Colonic mucosa (tissue), 4 donors: ENCODE measurements at regions not wholly inside any gene's neighbourhood (a gene's known extent, or its start where the extent isn't known, plus 50 kb on each side); places are given as distances from the start of the nearest gene placed in this dataset.

Source experiments
- DNase-seq: peaks from one replicate; pipeline ENCODE4 v3.0.0-alpha.2; 2020
- H3K27ac ChIP-seq: fragments of 200-600 bp; one replicate; pipeline ENCODE4 v1.8.0; 2021
- H3K27me3 ChIP-seq: fragments of 200-600 bp; one replicate; pipeline ENCODE4 v1.8.0; 2021
- H3K36me3 ChIP-seq: fragments of 200-600 bp; one replicate; pipeline ENCODE4 v1.8.0; 2021
- H3K4me1 ChIP-seq: fragments of 200-600 bp; one replicate; pipeline ENCODE4 v1.8.0; 2021; ENCODE audit warnings: mild to moderate bottlenecking
- H3K4me3 ChIP-seq: fragments of 200-600 bp; one replicate; pipeline ENCODE4 v1.8.0; 2021
- H3K9ac ChIP-seq, 2 donors: one replicate each; pipeline ENCODE4 v1.7.0; 2013; ENCODE audit warnings: control low read depth in 2 of 2, low read depth in 2 of 2, low read length in 2 of 2
- H3K9me3 ChIP-seq: fragments of 200-600 bp; one replicate; pipeline ENCODE4 v1.8.0; 2021
- intact Hi-C: fragments of 100-400 bp; cut with DNase I; formaldehyde crosslinking; loops from one replicate; pipeline ENCODE4 v1.14.1; 2022
- TF ChIP-seq, protein P1 (sequence below): fragments of 200-600 bp; IDR thresholded peaks from one replicate; pipeline ENCODE4 v1.8.0; 2022; ENCODE audit warnings: antibody characterized with exemption, mild to moderate bottlenecking
- donor health status: healthy.
- donor health status: DM: no; HTN: no; CAD: no.
- donor health status: DM: no; HTN: no; CAD: no.

DNA sequence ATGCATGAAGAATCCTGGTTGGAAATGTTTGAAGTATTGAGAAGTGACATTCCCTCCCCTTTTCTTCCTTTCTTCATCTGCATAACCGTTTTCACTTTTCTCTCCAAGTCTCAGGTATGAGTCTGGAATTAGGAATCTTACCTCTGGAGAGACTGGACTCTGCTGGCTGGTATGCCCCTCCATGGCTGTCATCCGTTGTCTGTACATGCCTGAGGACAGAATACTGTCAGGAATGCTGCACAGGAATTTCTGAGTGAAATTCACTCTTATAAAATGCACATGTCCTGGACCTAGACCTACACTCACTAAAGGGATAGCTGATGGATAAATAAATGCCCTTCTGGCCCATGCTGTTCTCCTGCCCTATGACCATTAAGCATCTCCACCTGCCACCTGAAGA is 179.5 kb downstream of the MSN start:
- DNase-seq, result no peak
- no peaks in the 10 kb centered on the region for H3K4me1 ChIP-seq
- no peak overlapping the region for H3K27ac ChIP-seq
- no peak overlapping the region for H3K4me3 ChIP-seq
- intact Hi-C loops, result no loop called here
- no peaks in the 10 kb centered on the region for H3K36me3 ChIP-seq
- H3K9ac ChIP-seq, result no peak overlapping the region
- no peaks in the 10 kb centered on the region for H3K27me3 ChIP-seq
- no peaks in the 10 kb centered on the region for H3K9me3 ChIP-seq
- TF ChIP-seq, protein P1, sequence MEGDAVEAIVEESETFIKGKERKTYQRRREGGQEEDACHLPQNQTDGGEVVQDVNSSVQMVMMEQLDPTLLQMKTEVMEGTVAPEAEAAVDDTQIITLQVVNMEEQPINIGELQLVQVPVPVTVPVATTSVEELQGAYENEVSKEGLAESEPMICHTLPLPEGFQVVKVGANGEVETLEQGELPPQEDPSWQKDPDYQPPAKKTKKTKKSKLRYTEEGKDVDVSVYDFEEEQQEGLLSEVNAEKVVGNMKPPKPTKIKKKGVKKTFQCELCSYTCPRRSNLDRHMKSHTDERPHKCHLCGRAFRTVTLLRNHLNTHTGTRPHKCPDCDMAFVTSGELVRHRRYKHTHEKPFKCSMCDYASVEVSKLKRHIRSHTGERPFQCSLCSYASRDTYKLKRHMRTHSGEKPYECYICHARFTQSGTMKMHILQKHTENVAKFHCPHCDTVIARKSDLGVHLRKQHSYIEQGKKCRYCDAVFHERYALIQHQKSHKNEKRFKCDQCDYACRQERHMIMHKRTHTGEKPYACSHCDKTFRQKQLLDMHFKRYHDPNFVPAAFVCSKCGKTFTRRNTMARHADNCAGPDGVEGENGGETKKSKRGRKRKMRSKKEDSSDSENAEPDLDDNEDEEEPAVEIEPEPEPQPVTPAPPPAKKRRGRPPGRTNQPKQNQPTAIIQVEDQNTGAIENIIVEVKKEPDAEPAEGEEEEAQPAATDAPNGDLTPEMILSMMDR, result no peak

DNA sequence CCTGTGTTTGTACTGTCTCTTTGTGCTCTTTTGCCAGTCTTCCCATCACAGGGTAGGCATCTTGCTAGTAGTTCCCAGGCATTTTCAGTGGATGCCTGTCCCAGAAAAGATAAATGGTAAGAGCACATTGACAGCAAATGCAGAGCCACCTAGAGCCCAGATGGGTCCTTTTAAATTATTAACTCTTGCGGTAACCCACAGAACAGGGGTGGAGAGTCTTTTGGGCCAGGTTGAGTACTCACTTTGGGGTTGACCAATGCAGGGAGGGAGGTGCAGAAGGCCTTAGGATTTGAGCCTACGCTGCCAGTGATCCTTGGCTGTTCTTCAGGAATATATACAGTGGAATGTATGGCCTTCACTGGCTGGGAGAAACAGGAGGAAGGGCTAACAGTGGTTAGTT is 173.8 kb downstream of the MSN start:
- TF ChIP-seq, protein P1, result no peak
- Histone ChIP-seq H3K9ac (no peak overlapping the region), H3K27me3 (no peaks in the 10 kb centered on the region), H3K9me3 (no peaks in the 10 kb centered on the region), H3K36me3 (no peaks in the 10 kb centered on the region), H3K4me3 (no peak overlapping the region), H3K4me1 (no peaks in the 10 kb centered on the region), H3K27ac (no peak overlapping the region)
- intact Hi-C loops, result no loop called here
- no peak for DNase-seq

GRCh38 chrX:65838674-65839073 is 171.2 kb downstream of the MSN start:
- no peak overlapping the region for H3K9ac ChIP-seq
- intact Hi-C loops, result no loop called here
- H3K36me3 ChIP-seq, result no peaks in the 10 kb centered on the region
- H3K27ac ChIP-seq, result no peak overlapping the region
- no peaks in the 10 kb centered on the region for H3K27me3 ChIP-seq
- DNase-seq, result no peak
- TF ChIP-seq, protein P1, result no peak
- no peaks in the 10 kb centered on the region for H3K4me1 ChIP-seq
- no peaks in the 10 kb centered on the region for H3K9me3 ChIP-seq
- no peak overlapping the region for H3K4me3 ChIP-seq

GRCh38 chrX:65837875-65838549 is 170.6 kb downstream of the MSN start:
- no peak overlapping the region for H3K27ac ChIP-seq
- TF ChIP-seq, protein P1, result no peak
- H3K9me3 ChIP-seq, result no peaks in the 10 kb centered on the region
- H3K4me1 ChIP-seq, result no peaks in the 10 kb centered on the region
- H3K36me3 ChIP-seq, result no peaks in the 10 kb centered on the region
- H3K9ac ChIP-seq, result no peak overlapping the region
- no peak overlapping the region for H3K4me3 ChIP-seq
- H3K27me3 ChIP-seq, result no peaks in the 10 kb centered on the region
- intact Hi-C loops, result no loop called here
- no peak for DNase-seq

GRCh38 chrX:65831268-65831667 is 163.8 kb downstream of the MSN start:
- TF ChIP-seq, protein P1, result no peak

More at GRCh38 chrX:65831268-65831667, 163.8 kb downstream of the MSN start:
- no peaks in the 10 kb centered on the region for H3K9me3 ChIP-seq
- H3K4me3 ChIP-seq, result no peak overlapping the region
- no peak for DNase-seq
- H3K27me3 ChIP-seq, result no peaks in the 10 kb centered on the region
- H3K36me3 ChIP-seq, result no peaks in the 10 kb centered on the region
- H3K27ac ChIP-seq, result no peak overlapping the region
- no peak overlapping the region for H3K9ac ChIP-seq
- intact Hi-C loops, result no loop called here
- no peaks in the 10 kb centered on the region for H3K4me1 ChIP-seq
